ENCODE measurements at regions not wholly inside any gene's neighbourhood (a gene's known extent, or its start where the extent isn't known, plus 50 kb on each side); places are given as distances from the start of the nearest gene placed in this dataset.

GRCh38 chr2:207257251-207258250, 91.8 kb upstream of the KLF7 start:
- no peak for DNase-seq (ENCODE audit: low read depth)

GRCh38 chr2:207258263-207258991, 92.7 kb upstream of the KLF7 start:
- DNase-seq (ENCODE audit: low read depth), result peak; percentile 100

- no peak for DNase-seq (ENCODE audit: low read depth)
Observed at GRCh38 chr2:207260021-207260420, 94.3 kb upstream of the KLF7 start.

- DNase-seq (ENCODE audit: low read depth), result peak; percentile 81
Observed at GRCh38 chr2:207260947-207261346, 95.2 kb upstream of the KLF7 start.

GRCh38 chr2:207264310-207264709, 98.6 kb upstream of the KLF7 start:
- no peak for DNase-seq (ENCODE audit: low read depth)

- no peak for DNase-seq (ENCODE audit: low read depth)
Observed at GRCh38 chr2:207265332-207265731, 99.6 kb upstream of the KLF7 start.

- DNase-seq (ENCODE audit: low read depth), result peak; percentile 95
Observed at GRCh38 chr2:207265869-207266268, 100.1 kb upstream of the KLF7 start.

GRCh38 chr2:207266648-207267047, 100.9 kb upstream of the KLF7 start:
- DNase-seq (ENCODE audit: low read depth), result no peak

GRCh38 chr2:207269038-207269437, 103.3 kb upstream of the KLF7 start:
- no peak for DNase-seq (ENCODE audit: low read depth)

- DNase-seq (ENCODE audit: low read depth), result peak; percentile 71
Observed at GRCh38 chr2:207274530-207275189, 108.9 kb upstream of the KLF7 start.

GRCh38 chr2:207275779-207276178, 110.0 kb upstream of the KLF7 start:
- DNase-seq (ENCODE audit: low read depth), result no peak

- no peak for DNase-seq (ENCODE audit: low read depth)
Observed at GRCh38 chr2:207276248-207276647, 110.5 kb upstream of the KLF7 start.

GRCh38 chr2:207276858-207277257, 111.1 kb upstream of the KLF7 start:
- no peak for DNase-seq (ENCODE audit: low read depth)

- no peak for DNase-seq (ENCODE audit: low read depth)
Observed at GRCh38 chr2:207279520-207279919, 113.8 kb upstream of the KLF7 start.

GRCh38 chr2:207281436-207281835, 115.7 kb upstream of the KLF7 start:
- DNase-seq (ENCODE audit: low read depth), result no peak

- peak; percentile 51 for DNase-seq (ENCODE audit: low read depth)
Observed at GRCh38 chr2:207282916-207283315, 117.2 kb upstream of the KLF7 start.

GRCh38 chr2:207283356-207283755, 117.6 kb upstream of the KLF7 start:
- no peak for DNase-seq (ENCODE audit: low read depth)

GRCh38 chr2:207284556-207285472, 119.1 kb upstream of the KLF7 start:
- DNase-seq (ENCODE audit: low read depth), result no peak

- no peak for DNase-seq (ENCODE audit: low read depth)
Observed at GRCh38 chr2:207285473-207285815, 119.7 kb upstream of the KLF7 start.

- DNase-seq (ENCODE audit: low read depth), result no peak
Observed at GRCh38 chr2:207286106-207286505, 120.4 kb upstream of the KLF7 start.

- DNase-seq (ENCODE audit: low read depth), result no peak
Observed at GRCh38 chr2:207288628-207289027, 122.9 kb upstream of the KLF7 start.
